ENCODE measurements at regions not wholly inside any gene's neighbourhood (a gene's known extent, or its start where the extent isn't known, plus 50 kb on each side); places are given as distances from the start of the nearest gene placed in this dataset.
"Not testable (repeated sequence)": the region's sequence is repeated elsewhere in the genome, so short reads cannot be mapped to it uniquely, and the experiment has no call there.

DNA sequence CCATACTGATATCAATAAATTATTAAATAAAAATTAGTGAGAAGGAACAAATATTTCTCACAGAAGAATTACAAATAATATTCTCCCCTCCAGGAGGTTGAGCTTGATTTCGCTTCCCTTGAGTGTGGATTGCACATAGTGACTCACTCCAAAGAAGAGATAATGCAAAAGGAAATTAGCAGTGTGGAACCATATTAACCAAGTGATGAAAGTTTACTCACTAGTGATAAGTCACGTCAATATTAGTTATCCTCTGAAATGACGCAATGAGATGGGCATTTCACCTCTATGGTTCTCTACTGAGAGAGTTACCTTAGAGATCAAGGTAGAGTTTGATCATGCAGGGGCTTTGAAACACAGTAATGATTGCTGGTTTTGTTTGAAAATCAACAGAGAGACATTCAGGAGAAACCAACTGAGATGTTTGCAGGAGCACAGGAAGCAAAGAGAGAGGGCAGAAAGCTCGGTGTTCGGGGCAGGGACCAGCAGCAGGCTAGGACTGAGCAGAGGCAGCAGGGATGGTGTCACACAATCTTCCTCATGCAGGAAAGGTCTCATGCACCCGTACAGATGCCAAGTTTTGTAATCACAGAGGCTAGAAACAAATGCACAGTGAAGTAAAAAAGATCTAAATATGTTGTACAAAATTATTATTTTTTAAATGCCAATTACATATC lies 634.5 kb downstream of the QKI start:
- no peak overlapping the region for H3K27ac ChIP-seq (ENCODE audit: low read depth, low read length)

DNA sequence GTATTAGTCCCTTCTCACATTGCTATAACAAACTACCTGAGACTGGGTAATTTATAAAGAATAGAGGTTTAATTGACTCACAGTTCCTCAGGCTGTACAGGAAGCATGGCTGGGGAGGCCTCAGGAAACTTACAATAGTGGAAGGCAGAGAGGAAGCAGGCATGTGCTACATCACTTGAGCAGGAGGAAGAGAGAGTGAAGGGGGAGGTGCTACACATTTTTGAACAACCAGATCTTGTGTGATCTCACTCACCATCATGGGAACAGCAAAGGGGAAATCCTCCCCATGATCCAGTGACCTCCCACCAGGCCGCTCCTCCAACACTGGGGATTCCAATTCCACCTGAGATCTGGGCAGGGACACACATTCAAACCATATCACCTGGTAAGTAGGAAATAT lies 630.6 kb downstream of the QKI start:
- Histone ChIP-seq H3K36me3 (ENCODE audit: control insufficient read depth, insufficient read depth, low read length) (no peaks in the 10 kb centered on the region), H3K9me3 (ENCODE audit: control insufficient read depth, insufficient read depth, low read depth, low read length) (peaks cover 8% of the 10 kb centered on the region), H3K27ac (ENCODE audit: low read depth, low read length) (no peak overlapping the region), H3K4me1 (ENCODE audit: control insufficient read depth, insufficient read depth, low read length) (no peaks in the 10 kb centered on the region), H3K9ac (ENCODE audit: low read length) (no peak overlapping the region), H3K4me3 (ENCODE audit: low read depth, low read length) (no peak overlapping the region), H3K27me3 (ENCODE audit: control insufficient read depth, insufficient read depth, low read length) (no peaks in the 10 kb centered on the region)

More for the DNA sequence above, 634.5 kb downstream of the QKI start:
- no peak overlapping the region for H3K9ac ChIP-seq (ENCODE audit: low read length)
- H3K4me1 ChIP-seq (ENCODE audit: control insufficient read depth, insufficient read depth, low read length), result no peaks in the 10 kb centered on the region
- H3K4me3 ChIP-seq (ENCODE audit: low read depth, low read length), result no peak overlapping the region
- H3K9me3 ChIP-seq (ENCODE audit: control insufficient read depth, insufficient read depth, low read depth, low read length), result no peaks in the 10 kb centered on the region
- no peaks in the 10 kb centered on the region for H3K27me3 ChIP-seq (ENCODE audit: control insufficient read depth, insufficient read depth, low read length)
- no peaks in the 10 kb centered on the region for H3K36me3 ChIP-seq (ENCODE audit: control insufficient read depth, insufficient read depth, low read length)

DNA sequence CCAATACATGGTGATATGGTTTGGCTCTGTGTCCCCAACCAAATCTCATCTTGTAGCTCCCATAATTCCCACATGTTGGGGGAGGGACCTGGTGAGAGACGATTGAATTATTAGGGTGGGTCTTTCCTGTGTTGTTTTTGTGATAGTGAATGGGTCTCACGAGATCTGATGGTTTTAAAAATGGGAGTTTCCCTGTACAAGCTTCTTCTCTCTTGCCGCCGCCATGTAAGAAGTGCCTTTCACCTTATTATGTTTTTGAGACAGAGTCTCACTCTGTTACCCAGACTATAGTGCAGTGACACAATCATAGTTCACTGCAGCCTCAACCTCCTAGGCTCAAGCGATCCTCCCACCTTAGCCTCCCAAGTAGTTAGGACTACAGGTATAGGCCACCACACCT lies 629.1 kb downstream of the QKI start:
- not testable (repeated sequence) for H3K4me1 ChIP-seq (ENCODE audit: control insufficient read depth, insufficient read depth, low read length); H3K36me3 ChIP-seq (ENCODE audit: control insufficient read depth, insufficient read depth, low read length); H3K9ac ChIP-seq (ENCODE audit: low read length); H3K27ac ChIP-seq (ENCODE audit: low read depth, low read length); H3K9me3 ChIP-seq (ENCODE audit: control insufficient read depth, insufficient read depth, low read depth, low read length); H3K27me3 ChIP-seq (ENCODE audit: control insufficient read depth, insufficient read depth, low read length); H3K4me3 ChIP-seq (ENCODE audit: low read depth, low read length)

- Histone ChIP-seq H3K9me3 (ENCODE audit: control insufficient read depth, insufficient read depth, low read depth, low read length) (peaks cover 8% of the 10 kb centered on the region), H3K9ac (ENCODE audit: low read length) (no peak overlapping the region)
Measured at GRCh38 chr6:164042212-164042611, 627.7 kb downstream of the QKI start.

GRCh38 chr6:164040994-164041393 lies 626.5 kb downstream of the QKI start:
- no peaks in the 10 kb centered on the region for H3K27me3 ChIP-seq (ENCODE audit: control insufficient read depth, insufficient read depth, low read length)
- no peak overlapping the region for H3K9ac ChIP-seq (ENCODE audit: low read length)
- no peak overlapping the region for H3K27ac ChIP-seq (ENCODE audit: low read depth, low read length)
- no peak overlapping the region for H3K4me3 ChIP-seq (ENCODE audit: low read depth, low read length)
- no peaks in the 10 kb centered on the region for H3K4me1 ChIP-seq (ENCODE audit: control insufficient read depth, insufficient read depth, low read length)
- H3K36me3 ChIP-seq (ENCODE audit: control insufficient read depth, insufficient read depth, low read length), result no peaks in the 10 kb centered on the region
- H3K9me3 ChIP-seq (ENCODE audit: control insufficient read depth, insufficient read depth, low read depth, low read length), result peaks cover 8% of the 10 kb centered on the region

More at GRCh38 chr6:164042212-164042611, 627.7 kb downstream of the QKI start:
- Histone ChIP-seq H3K4me1 (ENCODE audit: control insufficient read depth, insufficient read depth, low read length) (no peaks in the 10 kb centered on the region), H3K36me3 (ENCODE audit: control insufficient read depth, insufficient read depth, low read length) (no peaks in the 10 kb centered on the region), H3K27me3 (ENCODE audit: control insufficient read depth, insufficient read depth, low read length) (no peaks in the 10 kb centered on the region), H3K4me3 (ENCODE audit: low read depth, low read length) (no peak overlapping the region), H3K27ac (ENCODE audit: low read depth, low read length) (no peak overlapping the region)

DNA sequence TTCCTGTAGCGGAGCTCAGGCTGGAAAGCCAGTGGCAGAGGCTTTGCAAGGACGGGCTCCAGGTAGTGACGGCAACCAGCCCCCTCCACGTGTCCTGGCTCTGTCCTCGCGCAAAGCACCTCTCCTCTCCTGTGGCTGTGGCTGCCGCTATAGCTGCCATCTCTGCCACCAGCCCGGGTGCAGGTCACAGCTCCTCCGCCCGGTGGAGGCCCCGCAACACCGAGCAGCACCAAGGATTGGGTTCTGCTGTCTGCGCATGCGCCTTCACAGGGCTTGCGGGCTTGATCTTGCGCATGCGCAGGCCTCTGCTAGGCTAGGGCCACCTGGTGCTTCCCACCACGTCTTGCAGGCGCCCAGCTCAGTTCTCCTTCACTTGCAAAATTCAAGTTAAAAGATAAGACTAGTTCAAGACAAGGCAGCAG lies 625.4 kb downstream of the QKI start:
- Histone ChIP-seq H3K4me3 (ENCODE audit: low read depth, low read length) (no peak overlapping the region), H3K9me3 (ENCODE audit: control insufficient read depth, insufficient read depth, low read depth, low read length) (peaks cover 8% of the 10 kb centered on the region), H3K27me3 (ENCODE audit: control insufficient read depth, insufficient read depth, low read length) (no peaks in the 10 kb centered on the region), H3K27ac (ENCODE audit: low read depth, low read length) (no peak overlapping the region), H3K4me1 (ENCODE audit: control insufficient read depth, insufficient read depth, low read length) (no peaks in the 10 kb centered on the region), H3K9ac (ENCODE audit: low read length) (no peak overlapping the region), H3K36me3 (ENCODE audit: control insufficient read depth, insufficient read depth, low read length) (no peaks in the 10 kb centered on the region)

DNA sequence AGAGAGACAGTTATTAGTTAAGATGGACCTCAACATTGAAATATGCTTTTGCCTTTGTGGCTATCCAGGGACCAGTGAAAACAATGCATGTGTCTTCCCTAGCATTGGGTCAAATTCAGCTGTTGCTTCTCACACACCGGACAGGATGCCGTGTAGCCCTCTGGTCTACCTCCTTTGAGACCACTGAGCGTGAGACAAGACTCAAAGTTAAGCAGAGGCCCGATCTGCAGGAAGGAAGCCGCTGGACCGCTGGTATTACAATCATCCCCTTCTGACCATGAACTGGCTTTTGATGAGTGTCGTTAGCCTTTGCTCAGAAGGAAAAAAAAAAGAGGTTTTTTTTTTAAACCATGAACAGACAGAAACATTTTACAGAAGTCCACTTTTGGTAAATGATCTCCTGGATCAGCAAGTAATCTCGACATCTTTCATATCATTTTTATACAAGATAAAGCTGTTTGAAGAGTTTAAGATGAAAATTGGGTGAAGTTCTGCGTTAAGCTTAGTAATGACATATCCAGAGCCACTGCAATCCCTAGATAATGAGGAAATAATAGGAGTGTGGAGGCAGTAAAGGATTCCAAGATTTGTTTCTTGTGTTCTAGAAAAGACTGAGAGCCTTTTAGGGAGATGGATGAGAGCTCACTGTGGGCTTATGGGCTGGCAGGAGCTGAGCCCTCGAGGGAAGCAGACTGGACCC lies 622.8 kb downstream of the QKI start:
- no peaks in the 10 kb centered on the region for H3K27me3 ChIP-seq (ENCODE audit: control insufficient read depth, insufficient read depth, low read length)
- no peaks in the 10 kb centered on the region for H3K9me3 ChIP-seq (ENCODE audit: control insufficient read depth, insufficient read depth, low read depth, low read length)
- no peak overlapping the region for H3K4me3 ChIP-seq (ENCODE audit: low read depth, low read length)
- H3K4me1 ChIP-seq (ENCODE audit: control insufficient read depth, insufficient read depth, low read length), result no peaks in the 10 kb centered on the region
- no peaks in the 10 kb centered on the region for H3K36me3 ChIP-seq (ENCODE audit: control insufficient read depth, insufficient read depth, low read length)
- H3K9ac ChIP-seq (ENCODE audit: low read length), result no peak overlapping the region
- H3K27ac ChIP-seq (ENCODE audit: low read depth, low read length), result no peak overlapping the region

DNA sequence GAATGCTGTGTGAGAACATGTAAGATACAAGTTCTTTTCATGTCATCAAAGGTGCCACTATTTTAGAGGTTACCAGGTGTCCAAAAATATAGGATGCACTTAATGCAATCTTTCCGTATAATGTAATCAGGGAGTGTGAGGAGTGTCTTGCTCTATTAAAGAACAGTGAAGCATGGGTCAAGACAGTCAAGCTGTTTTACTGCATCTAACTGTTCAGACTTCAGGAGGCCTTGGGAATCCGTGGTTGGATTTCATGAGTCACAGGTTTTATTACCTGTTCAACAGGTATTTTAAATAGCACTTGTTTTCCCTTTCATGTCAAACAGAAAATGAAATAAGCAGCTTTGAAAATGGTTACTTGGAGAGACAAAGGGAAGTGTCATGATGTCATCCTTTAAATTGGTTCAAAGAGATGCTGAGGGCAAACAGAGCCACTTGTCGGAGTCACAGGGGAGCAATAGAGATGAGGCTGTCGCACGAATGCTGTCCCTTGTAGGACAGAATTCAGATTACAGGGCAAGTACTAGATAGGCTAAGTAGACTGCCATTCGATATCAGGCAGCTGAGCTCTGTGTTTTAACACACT lies 621.5 kb downstream of the QKI start:
- H3K4me1 ChIP-seq (ENCODE audit: control insufficient read depth, insufficient read depth, low read length), result no peaks in the 10 kb centered on the region
- no peaks in the 10 kb centered on the region for H3K36me3 ChIP-seq (ENCODE audit: control insufficient read depth, insufficient read depth, low read length)

GRCh38 chr6:164034602-164035140 lies 620.2 kb downstream of the QKI start:
- H3K27ac ChIP-seq (ENCODE audit: low read depth, low read length), result no peak overlapping the region
- H3K4me3 ChIP-seq (ENCODE audit: low read depth, low read length), result no peak overlapping the region
- H3K4me1 ChIP-seq (ENCODE audit: control insufficient read depth, insufficient read depth, low read length), result no peaks in the 10 kb centered on the region
- H3K9me3 ChIP-seq (ENCODE audit: control insufficient read depth, insufficient read depth, low read depth, low read length), result no peaks in the 10 kb centered on the region
- no peaks in the 10 kb centered on the region for H3K27me3 ChIP-seq (ENCODE audit: control insufficient read depth, insufficient read depth, low read length)
- H3K9ac ChIP-seq (ENCODE audit: low read length), result no peak overlapping the region
- no peaks in the 10 kb centered on the region for H3K36me3 ChIP-seq (ENCODE audit: control insufficient read depth, insufficient read depth, low read length)

More for the DNA sequence above, 621.5 kb downstream of the QKI start:
- Histone ChIP-seq H3K4me3 (ENCODE audit: low read depth, low read length) (no peak overlapping the region), H3K9ac (ENCODE audit: low read length) (no peak overlapping the region), H3K27ac (ENCODE audit: low read depth, low read length) (no peak overlapping the region), H3K9me3 (ENCODE audit: control insufficient read depth, insufficient read depth, low read depth, low read length) (no peaks in the 10 kb centered on the region), H3K27me3 (ENCODE audit: control insufficient read depth, insufficient read depth, low read length) (no peaks in the 10 kb centered on the region)

GRCh38 chr6:164025180-164025579 lies 610.7 kb downstream of the QKI start:
- Histone ChIP-seq H3K27me3 (ENCODE audit: control insufficient read depth, insufficient read depth, low read length) (no peaks in the 10 kb centered on the region), H3K4me1 (ENCODE audit: control insufficient read depth, insufficient read depth, low read length) (no peaks in the 10 kb centered on the region), H3K9ac (ENCODE audit: low read length) (no peak overlapping the region), H3K36me3 (ENCODE audit: control insufficient read depth, insufficient read depth, low read length) (no peaks in the 10 kb centered on the region), H3K27ac (ENCODE audit: low read depth, low read length) (no peak overlapping the region), H3K4me3 (ENCODE audit: low read depth, low read length) (no peak overlapping the region), H3K9me3 (ENCODE audit: control insufficient read depth, insufficient read depth, low read depth, low read length) (no peaks in the 10 kb centered on the region)

DNA sequence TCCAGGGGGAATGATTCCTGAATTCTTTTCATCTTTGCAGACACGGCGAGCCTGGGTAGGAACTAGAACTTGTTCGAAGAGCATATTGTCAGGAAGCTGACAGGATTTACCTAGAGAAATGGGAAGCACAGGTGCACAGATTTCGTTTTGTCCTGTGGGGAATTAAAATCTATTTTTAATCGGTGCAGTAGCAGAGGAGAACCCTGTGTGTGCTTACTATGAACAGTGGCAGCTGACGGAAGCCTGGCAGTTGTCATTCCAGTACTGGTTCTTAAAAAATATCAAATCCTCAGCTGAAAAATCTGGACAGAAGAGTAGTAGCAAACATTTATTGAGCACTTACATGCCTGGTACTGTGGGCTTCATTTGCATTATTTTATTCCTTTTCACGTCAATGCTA lies 609.0 kb downstream of the QKI start:
- no peaks in the 10 kb centered on the region for H3K36me3 ChIP-seq (ENCODE audit: control insufficient read depth, insufficient read depth, low read length)
- no peak overlapping the region for H3K4me3 ChIP-seq (ENCODE audit: low read depth, low read length)
- H3K9ac ChIP-seq (ENCODE audit: low read length), result no peak overlapping the region
- H3K27ac ChIP-seq (ENCODE audit: low read depth, low read length), result no peak overlapping the region
- no peaks in the 10 kb centered on the region for H3K27me3 ChIP-seq (ENCODE audit: control insufficient read depth, insufficient read depth, low read length)
- H3K9me3 ChIP-seq (ENCODE audit: control insufficient read depth, insufficient read depth, low read depth, low read length), result no peaks in the 10 kb centered on the region
- H3K4me1 ChIP-seq (ENCODE audit: control insufficient read depth, insufficient read depth, low read length), result no peaks in the 10 kb centered on the region
